Retina (tissue), 1 donor: ENCODE measurements at regions not wholly inside any gene's neighbourhood (a gene's known extent, or its start where the extent isn't known, plus 50 kb on each side); places are given as distances from the start of the nearest gene placed in this dataset.
A peak's percentile ranks its signal among the peaks of the same experiment; 100 is the strongest.
"Not testable (repeated sequence)": the region's sequence is repeated elsewhere in the genome, so short reads cannot be mapped to it uniquely, and the experiment has no call there.

ENCODE experiments used
- DNase-seq: peaks from one replicate; pipeline ENCODE4 v3.0.0-alpha.2; 2016

DNA sequence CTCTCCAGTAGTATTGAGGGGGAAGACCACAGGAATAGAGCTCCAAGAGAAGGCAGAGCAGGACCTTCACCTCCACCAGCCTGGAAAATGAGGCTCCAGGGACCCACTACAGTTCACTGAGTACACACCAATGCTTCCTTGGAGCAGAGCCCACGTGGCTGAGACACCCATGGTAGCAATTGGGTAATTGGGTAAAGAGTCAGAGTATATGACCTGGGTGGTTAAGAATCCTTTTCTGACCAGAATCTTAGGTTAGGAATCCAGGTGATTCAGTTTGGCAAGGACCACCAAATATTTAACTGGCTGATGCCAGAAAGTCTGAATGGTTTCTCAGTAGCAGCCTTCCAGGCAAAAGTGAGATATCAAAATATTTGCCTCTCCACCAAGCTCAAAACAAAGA is 107.7 kb downstream of the MDH1 start:
- no peak for DNase-seq

DNA sequence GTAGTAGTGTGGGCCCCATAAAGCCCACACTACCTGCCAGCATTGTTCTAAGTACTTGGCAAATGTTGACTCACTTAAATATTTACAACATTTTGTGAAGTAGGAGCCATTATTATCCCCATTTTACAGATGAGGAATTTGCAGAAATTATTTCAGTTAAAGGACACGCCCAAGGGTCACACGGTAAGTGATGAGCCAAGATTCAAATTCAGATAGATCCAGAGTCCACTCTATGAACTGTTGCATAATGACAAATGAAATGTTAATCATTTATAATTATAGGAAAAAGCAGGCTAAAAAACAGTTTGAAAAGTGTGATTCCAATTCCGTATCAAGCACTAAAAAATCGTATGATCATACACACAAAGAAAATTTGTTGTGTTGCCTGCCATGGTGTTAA is 108.4 kb downstream of the MDH1 start:
- no peak for DNase-seq

DNA sequence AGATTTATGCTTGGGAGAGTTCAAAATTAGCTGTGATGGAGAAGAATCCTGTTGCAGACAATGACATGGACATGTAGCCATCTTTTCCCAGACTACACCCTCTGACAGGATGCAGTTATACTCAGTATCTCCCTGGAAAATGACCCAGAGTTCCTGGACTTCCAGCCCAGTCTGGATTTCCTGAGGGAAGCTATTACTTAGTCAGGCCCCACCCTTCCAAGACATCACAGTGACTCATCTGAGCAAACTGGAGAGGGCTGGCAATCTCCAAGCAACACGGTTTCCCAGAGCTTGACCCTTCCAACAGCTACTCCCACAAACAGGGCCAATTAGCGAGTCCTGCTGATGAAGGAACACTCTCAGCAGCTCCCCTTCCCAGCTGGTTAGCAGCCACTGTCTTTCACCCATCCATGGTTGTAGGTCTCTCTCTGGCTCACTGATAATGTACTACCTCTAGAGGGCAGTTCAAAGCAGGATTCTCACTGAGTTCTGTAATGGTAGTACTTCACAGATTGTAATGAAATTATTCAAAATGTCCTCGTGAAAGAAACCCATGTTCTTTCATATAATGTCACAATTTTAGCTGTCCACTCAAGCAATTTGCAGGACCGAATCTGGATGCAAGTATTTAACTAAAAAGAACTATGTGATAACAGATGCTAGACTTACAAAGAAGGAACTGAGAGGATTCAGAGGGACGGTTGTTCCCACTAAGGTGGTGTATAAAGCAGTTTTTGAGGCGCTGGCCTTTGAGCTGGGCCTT is 110.2 kb downstream of the MDH1 start:
- peak; percentile 17 for DNase-seq

DNA sequence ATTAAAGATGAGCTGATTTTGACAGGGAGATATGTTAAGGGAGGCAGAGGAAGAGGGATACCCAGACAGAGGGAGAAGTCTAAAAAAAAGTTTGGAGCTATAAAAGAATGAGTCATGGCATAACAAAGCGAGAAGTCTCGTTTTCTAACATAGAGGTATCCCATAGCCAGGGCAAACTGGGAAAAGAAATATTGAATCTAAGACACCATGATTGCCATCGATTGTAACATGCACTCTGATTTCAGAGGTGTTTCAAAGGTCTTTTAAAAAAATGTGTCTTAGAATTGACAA is 110.7 kb downstream of the MDH1 start:
- DNase-seq, result no peak

DNA sequence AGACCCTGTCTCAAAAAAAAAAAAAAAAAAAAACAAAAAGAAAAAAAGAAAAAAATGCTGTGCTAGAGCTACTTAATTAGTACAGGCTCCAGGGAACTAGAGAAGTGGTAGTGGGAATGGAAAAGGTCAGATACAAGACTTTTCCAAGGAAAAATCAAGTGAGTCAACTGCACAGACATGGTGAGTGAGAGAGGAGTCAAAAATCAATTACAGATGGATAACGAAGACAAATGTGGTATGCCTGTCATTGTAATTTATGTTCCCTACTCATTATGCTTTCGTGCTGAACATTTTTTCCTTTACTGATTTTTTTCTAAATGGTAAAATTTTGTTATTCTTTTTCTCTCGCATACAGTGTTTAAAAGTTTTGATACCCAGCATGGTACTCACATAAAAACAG is 111.5 kb downstream of the MDH1 start:
- no peak for DNase-seq

DNA sequence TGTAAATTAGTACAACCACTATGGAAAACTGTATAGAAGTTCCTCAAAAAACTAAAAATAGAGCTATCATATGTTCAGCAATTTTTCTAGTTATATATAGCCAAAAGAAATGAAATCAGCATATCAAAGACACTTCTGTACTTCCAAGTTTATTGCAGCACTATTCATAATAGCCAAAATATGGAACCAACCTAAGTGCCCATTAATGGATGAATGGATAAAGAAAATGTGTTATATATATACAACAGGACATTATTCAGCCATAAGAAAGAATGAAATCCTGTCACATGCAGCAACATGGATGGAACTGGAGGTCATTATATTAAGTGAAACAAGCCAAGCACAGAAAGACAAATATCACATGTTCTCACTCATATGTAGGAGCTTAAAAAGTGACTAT is 112.6 kb downstream of the MDH1 start:
- no peak for DNase-seq

DNA sequence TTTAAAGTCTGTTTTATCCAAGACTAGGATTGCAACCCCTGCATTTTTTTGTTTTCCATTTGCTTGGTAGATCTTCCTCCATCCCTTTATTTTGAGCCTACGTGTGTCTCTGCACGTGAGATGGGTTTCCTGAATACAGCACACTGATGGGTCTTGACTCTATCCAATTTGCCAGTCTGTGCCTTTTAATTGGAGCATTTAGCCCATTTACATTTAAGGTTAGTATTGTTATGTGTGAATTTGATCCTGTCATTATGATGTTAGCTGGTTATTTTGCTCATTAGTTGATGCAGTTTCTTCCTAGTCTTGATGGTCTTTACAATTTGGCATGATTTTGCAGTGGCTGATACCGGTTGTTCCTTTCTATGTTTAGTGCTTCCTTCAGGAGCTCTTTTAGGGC is 117.3 kb downstream of the MDH1 start:
- DNase-seq, result not testable (repeated sequence)

DNA sequence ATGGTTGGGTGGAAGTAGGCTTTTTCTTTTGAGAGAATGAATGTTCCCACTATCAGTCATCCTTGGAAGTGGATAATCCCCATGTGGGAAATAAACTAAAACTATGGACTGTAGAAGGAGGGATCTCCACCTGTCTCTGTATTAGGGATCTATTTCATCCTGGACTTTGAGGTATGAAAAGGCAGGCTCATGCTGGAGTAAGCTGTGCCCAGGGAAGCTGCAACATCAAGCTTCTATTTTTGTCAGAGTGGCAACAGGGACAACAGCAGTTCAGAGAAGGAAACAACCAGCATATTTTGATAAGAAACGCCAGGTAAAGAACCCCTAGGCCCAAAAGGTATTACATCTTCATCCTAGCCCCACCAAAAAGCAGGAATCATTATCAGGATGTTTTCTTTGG is 122.0 kb downstream of the MDH1 start:
- DNase-seq, result no peak

DNA sequence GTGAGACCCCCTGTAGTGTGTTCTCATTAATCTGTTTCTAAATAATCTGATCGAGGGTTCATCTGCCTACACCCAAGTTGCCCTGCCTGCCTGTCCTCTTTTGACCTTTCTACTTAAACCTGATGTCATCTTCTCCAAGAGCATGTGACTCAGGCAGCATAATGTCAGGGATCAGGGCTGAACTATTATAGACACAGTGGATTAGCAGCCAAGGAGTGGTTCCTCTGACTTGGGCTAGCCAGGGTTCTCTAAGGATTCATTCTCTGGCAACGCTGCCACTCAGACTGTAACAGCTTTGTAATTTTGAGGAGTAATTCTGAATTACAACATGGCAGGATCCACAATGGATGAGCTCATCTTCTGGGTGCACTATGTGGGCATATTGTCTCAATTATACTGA is 124.0 kb downstream of the MDH1 start:
- DNase-seq, result peak; percentile 4

DNA sequence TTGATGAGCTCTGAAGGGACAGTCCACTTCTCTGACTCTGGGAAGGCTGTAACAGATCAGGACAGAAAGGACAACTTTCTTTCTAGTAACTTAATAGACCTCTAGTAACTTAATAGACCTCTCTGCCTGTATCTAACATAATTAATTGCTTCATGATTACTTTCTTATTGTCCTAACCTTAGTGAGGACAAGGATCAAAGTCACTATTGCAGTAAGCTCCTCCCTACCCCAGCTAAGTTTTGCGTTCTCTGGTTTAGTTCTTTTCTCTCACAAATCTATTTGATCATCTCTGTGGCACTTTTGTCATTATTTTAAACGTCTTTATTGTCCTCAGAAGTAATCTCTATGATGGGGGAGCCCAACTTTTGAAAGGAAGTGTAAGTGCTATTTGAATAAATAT is 125.5 kb upstream of the UGP2 start:
- no peak for DNase-seq

DNA sequence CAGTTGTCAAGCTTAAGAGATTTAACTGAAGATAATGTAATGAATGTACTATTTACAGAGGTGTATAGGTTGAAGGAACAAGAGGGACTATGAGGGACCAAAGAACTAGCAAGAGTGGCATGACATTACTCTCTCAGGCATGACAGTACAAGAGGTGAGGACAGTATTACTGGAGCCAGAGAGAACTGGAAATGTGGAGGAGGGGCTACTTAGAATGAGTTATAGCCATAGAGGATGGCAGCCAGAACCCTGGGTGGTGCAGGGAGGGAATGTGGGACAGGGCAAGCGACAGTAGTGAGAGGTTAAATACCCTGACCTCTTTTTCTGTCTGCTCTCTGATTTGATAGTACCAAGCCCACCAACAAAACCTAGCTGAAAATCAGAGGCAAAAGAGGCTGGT is 122.6 kb upstream of the UGP2 start:
- no peak for DNase-seq

DNA sequence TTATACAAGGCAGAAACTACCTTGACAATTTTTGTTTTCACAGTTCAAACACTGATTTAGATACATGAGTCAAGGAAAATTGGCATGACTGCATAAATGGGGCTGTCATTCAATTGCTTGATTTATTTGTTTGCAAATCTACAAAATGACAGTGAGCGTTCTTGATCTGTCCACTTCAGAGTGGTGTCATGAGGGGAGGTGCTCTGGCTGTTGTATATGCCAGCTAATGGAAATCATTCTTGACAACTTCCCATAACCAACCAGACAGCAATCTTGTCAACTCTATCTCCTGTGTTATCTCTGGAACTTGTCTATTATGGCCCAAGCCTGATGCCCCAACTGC is 120.6 kb upstream of the UGP2 start:
- DNase-seq, result no peak

DNA sequence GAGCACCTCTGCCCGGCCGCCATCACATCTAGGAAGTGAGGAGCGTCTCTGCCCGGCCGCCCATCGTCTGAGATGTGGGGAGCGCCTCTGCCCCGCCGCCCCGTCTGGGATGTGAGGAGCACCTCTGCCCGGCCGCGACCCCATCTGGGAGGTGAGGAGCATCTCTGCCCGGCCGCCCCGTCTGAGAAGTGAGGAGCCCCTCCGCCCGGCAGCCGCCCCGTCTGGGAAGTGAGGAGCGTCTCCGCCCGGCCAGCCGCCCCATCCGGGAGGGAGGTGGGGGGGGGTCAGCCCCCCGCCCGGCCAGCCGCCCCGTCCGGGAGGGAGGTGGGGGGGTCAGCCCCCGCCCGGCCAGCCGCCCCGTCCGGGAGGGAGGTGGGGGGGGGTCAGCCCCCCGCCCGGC is 119.4 kb upstream of the UGP2 start:
- DNase-seq, result not testable (repeated sequence)

DNA sequence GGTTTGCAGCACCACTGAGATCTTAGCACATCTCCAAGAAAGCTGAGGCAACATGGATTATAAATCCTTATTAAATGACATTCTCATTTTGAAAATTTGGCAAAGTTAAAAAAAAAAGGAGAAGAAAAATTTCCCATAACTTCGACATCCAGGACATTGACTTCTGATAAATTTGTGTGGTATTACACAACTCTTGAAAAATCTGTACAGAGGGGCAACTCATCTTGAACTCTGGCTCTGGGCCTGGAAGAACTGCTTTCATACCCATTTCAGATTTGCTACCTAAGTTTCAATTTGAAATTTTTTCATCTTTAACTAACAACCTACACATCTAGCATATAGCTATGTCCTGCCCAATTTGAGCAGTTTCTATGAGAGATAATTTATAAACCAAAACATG is 118.0 kb upstream of the UGP2 start:
- no peak for DNase-seq

DNA sequence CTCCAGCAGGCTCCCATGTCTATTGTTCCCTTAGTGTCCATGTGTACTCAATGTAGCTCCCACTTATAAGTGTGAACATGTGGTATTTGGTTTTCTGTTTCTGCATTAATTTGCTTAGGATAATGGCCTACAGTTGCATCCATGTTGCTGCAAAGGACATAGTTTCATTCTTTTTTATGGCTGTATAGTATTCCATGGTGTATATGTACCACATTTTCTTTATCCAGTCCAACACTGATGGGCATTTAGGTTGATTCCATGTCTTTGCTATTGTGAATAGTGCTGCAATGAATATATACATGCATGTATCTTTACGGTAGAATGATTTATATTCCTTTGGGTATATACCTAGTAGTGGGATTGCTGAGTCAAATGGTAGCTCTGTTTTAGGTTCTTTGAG is 116.5 kb upstream of the UGP2 start:
- not testable (repeated sequence) for DNase-seq

DNA sequence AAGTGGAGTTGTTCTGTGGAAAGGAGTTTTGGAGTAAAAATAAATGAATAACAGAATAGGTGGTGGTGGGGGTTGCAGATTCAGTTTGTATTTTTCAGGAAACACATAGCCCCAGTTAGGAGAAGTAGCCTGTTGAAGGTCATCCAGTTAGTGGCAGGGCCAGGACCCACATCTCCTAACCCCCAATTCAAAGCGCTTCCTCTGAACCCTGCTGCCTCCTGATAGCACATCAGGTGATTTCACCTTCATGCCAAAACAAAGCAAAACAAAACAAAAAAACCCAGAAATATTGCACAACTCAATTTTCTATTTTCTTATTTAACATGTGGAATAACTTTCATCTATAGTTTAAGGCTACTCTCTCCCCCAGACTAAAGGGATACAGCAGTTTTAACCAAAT is 112.3 kb upstream of the UGP2 start:
- DNase-seq, result no peak

DNA sequence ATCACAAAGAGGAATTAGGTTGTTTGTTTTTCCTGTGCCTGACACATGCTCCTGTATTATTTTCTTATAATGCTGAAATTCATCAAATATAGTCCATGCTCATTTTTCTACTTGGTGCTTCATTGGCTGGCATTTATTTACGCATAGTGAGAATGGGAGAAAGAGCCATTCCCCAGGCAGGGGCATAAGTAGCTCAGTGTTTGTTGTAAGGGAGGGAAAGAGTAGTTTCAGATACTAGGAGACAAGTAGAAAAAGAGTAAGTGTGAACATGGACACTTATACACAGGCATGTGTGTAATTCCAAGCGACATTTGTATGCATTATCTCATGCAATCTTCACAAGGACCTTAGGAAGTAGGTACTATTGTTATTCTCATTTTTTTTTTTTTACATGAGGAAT is 111.9 kb upstream of the UGP2 start:
- DNase-seq, result no peak

DNA sequence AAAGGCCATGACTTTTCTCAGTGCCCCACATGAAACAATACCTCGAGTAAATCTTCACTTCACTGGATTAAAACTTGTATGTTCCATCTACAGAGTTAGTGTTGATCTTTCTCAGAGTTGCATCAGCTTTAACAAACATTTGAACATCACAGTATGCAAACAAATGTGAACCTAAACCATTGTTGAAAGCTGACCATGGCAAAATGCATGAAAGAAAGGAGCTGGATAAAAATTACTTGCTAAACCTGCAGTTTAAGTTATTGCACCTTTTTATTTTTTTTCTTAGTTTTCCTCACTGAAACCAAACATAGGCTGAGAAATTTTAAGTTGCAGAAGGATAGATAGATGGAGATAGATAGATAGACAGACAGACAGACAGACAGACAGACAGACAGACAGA is 107.2 kb upstream of the UGP2 start:
- no peak for DNase-seq

DNA sequence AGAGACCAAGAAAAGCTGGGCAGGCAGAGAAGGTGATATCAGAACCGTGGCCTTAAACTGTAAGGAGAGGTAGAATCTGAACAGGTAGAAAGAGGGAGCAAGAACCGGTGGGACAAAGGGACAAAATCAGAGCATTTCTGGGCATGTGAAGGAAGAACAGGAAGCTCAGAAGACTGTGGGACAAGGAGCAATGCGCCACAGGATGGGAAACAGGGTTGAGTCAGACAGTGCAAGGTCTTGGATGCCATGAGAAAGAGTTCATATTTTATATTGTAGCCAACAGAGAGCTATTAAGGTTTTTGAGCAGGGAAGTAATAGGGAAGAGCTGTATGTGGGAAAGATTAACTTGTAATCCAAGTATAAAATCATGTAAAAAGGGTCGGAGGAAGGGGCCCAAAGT is 106.4 kb upstream of the UGP2 start:
- no peak for DNase-seq

DNA sequence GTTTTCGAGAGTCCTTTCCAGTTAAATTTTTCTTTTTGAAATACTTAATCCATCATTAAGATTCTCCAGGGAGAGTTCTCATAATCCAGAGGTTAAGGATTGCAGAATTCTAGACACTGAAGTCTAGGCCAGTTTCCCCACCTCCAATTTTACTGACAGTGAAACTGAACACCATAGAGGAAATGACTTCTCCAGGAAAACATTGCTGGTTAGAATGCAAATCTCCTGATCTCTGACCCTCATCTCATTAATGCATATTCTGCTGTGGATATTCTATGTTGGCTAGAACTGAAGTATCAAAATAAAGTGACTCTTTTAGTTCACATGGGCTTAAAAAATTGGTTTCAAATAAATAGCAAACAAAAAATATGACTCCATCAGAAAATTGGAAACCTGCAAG is 105.8 kb upstream of the UGP2 start:
- DNase-seq, result no peak

DNA sequence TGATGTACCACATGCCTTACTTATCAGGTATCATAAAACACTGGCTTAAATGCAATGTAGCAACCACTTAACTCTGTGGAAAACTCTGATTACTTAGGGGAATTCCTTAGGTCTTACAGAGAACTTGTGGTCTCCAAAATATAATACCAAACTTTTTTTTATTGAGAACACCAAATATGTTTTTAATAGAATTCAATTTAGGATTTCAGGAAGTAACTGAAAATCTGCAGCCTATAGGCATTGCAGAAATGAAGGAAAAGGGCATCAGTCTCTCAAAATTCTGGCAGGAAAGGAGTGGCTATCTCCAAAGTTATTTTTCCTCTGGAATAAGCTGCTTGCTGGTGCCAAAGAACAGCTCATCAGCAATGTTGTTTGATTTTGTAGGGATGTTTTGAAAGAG is 105.3 kb upstream of the UGP2 start:
- no peak for DNase-seq

DNA sequence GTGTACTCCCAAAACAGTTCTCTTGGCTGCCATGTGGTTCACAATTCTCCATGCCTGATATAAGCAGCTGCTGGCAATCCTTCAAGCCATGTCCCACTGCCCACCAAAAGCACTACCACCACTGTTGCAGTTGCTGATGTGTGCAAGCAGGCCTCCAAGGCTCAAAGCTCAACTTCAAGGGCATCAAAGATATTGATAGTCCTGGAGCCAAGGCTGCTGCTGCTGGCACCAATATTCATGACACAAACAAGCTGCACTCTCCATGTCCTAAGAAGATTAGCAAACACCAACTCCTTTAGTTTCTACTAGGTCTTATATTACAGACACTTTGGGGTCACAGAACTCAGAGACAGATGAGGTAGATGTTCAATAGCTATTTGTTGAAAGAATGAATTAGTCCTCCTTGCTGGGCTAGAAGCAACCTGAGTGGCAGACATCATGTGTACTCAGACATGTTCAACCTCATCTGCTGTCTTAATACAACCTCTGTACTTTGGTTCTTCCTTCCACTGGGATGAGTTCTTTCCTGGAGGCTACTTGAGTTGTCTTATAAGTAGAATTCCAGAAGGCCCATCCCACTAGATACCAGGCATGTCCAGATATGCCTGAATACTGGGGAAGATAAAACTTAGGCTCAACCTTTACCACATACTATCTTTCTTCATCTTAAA is 104.5 kb upstream of the UGP2 start:
- DNase-seq, result no peak

DNA sequence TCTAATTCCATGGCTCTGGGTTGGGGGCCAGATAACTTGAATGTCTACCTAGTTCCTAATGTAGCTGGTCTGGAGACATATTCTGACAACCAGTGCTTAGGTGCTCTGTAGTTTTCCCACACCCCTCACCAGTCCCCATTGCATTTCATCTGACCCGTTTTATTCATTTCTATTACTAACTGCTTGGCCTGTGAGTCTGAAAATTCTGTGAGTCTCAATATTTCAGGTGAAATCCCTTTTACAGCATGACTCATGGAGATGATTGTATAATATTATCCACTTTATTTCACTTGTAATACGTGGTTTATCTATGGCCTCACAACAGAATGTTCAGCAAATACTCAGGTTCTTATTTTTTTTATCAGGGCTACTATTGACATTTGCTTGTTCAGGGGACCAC is 103.7 kb upstream of the UGP2 start:
- DNase-seq, result no peak

DNA sequence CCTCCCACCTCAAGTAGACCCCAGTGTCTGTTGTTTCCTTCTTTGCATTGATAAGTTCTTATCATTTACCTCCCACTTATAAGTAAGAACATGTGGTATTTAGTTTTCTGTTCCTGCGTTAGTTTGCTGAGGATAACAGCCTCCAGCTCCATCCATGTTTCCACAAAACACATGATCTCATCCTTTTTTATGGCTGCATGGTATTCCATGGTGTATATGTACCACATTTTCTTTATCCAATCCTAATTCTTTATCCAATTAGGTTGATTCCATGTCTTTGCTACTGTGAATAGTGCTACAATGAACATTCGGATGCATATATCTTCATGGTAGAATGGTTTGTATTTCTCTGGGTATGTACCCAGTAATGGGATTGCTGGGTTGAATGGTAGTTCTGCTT is 102.5 kb upstream of the UGP2 start:
- not testable (repeated sequence) for DNase-seq

DNA sequence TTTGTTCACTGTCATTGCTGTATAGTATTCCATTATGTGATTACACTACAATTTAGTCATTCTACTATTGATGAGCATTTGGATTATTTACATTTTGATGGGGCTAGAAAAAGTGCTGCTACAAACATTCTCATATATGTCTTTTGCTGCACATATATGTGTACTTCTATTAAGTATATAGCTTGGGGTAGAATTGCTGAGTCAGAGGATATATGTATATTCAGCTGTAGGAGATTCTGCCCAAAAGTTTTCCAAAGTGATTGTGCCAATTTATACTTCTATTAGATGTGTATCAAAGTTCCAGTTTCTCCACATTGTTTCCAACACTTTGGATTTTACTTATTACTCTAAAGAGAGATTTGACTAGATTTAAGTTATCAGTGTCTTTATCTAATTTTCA is 101.7 kb upstream of the UGP2 start:
- DNase-seq, result no peak
